Fibroblast of lung (primary cell): ENCODE measurements at regions not wholly inside any gene's neighbourhood (a gene's known extent, or its start where the extent isn't known, plus 50 kb on each side); places are given as distances from the start of the nearest gene placed in this dataset.

Experiments used
- EZH2 ChIP-seq: IDR thresholded peaks from 2 replicates; pipeline ENCODE4 v1.5.1; 2012; ENCODE audit warnings: low read length, control low read depth, mild to moderate bottlenecking; ENCODE audit errors: missing control alignments
- TF ChIP-seq, protein P1 (sequence below), 2 donors: IDR thresholded peaks in 1 of 2; conservative IDR thresholded peaks in 1 of 2; 1 replicate in 1 of 2; 2 replicates in 1 of 2; pipeline ENCODE4 v1.5.1; 2011 to 2012; ENCODE audit warnings: low read length in 2 of 2, control low read depth in 1 of 2, inconsistent platforms in 1 of 2, low read depth in 1 of 2, mild to moderate bottlenecking in 1 of 2

DNA sequence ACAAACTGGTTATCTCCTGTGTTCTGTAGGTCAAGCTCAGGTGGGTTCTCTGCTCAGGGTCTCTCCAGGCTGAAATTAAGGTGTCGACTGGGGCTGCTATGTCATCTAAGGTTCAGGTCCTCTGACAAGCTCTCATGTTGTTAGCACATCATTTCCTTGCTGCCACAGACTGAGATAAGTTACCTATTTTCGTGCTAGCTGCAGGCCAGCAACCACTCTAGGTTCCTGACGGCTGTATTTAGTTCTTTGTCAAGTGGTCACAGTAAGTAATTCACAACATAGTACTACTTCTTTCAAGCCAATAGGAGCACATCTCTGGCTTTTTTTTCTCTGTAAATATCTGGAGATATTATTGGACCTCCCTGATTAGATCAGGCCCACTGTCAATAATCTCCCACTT, 169.3 kb upstream of the CAND1 start:
- TF ChIP-seq EZH2 = no peak
- TF ChIP-seq, protein P1, sequence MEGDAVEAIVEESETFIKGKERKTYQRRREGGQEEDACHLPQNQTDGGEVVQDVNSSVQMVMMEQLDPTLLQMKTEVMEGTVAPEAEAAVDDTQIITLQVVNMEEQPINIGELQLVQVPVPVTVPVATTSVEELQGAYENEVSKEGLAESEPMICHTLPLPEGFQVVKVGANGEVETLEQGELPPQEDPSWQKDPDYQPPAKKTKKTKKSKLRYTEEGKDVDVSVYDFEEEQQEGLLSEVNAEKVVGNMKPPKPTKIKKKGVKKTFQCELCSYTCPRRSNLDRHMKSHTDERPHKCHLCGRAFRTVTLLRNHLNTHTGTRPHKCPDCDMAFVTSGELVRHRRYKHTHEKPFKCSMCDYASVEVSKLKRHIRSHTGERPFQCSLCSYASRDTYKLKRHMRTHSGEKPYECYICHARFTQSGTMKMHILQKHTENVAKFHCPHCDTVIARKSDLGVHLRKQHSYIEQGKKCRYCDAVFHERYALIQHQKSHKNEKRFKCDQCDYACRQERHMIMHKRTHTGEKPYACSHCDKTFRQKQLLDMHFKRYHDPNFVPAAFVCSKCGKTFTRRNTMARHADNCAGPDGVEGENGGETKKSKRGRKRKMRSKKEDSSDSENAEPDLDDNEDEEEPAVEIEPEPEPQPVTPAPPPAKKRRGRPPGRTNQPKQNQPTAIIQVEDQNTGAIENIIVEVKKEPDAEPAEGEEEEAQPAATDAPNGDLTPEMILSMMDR (conservative IDR thresholded peaks at IDR 0.05 in 1 of 2, IDR thresholded peaks at IDR 0.05 in 1 of 2; ENCODE audit: low read depth in 1 of 2, low read length in 2 of 2) = no peak
